HepG2 (cell line): ENCODE measurements at regions not wholly inside any gene's neighbourhood (a gene's known extent, or its start where the extent isn't known, plus 50 kb on each side); places are given as distances from the start of the nearest gene placed in this dataset.

Source experiments
- BRD4 ChIP-seq: sonication (generic); formaldehyde crosslinking; IDR thresholded peaks from 2 replicates; pipeline ENCODE4 v1.4.0; 2020; ENCODE audit warnings: missing genetic modification reagents
- CTCF ChIP-seq: sonication (generic); formaldehyde crosslinking; IDR thresholded peaks from 2 replicates; pipeline ENCODE4 v1.5.0; 2020; ENCODE audit warnings: mild to moderate bottlenecking, missing genetic modification reagents, moderate library complexity
- DNMT3B ChIP-seq: conservative IDR thresholded peaks from 2 replicates; pipeline ENCODE4 v1.6.1; 2016; ENCODE audit warnings: missing biosample characterization, control low read depth
- HMG20A ChIP-seq: IDR thresholded peaks from 2 replicates; pipeline ENCODE4 v1.6.1; 2016; ENCODE audit warnings: borderline replicate concordance
- KLF15 ChIP-seq: sonication (generic); formaldehyde crosslinking; IDR thresholded peaks from 2 replicates; pipeline ENCODE4 v1.8.1; 2023; ENCODE audit warnings: borderline replicate concordance, mild to moderate bottlenecking, inconsistent platforms, missing genetic modification reagents, mixed read lengths
- MYC ChIP-seq: sonication (generic); formaldehyde crosslinking; IDR thresholded peaks from 2 replicates; pipeline ENCODE4 v1.9.0; 2021; ENCODE audit warnings: missing genetic modification reagents, borderline replicate concordance
- POLR2A ChIP-seq, 2 experiments: IDR thresholded peaks; 2 replicates each; pipeline ENCODE4 v1.6.1; 2011; ENCODE audit warnings: low read depth in 2 of 2, low read length in 2 of 2, mild to moderate bottlenecking in 1 of 2, moderate library complexity in 1 of 2; ENCODE audit not compliant: insufficient read depth in 1 of 2
- RAD21 ChIP-seq: fragments of 450-650 bp; formaldehyde crosslinking; IDR thresholded peaks from 2 replicates; pipeline ENCODE4 v1.5.0; 2020; ENCODE audit warnings: mild to moderate bottlenecking
- ZFP62 ChIP-seq: sonication (generic); formaldehyde crosslinking; IDR thresholded peaks from 2 replicates; pipeline ENCODE4 v1.4.0; 2020; ENCODE audit warnings: missing genetic modification reagents
- ZNF230 ChIP-seq: sonication (generic); formaldehyde crosslinking; IDR thresholded peaks from 2 replicates; pipeline ENCODE4 v1.4.0; 2020; ENCODE audit warnings: mild to moderate bottlenecking, missing genetic modification reagents
- ZNF589 ChIP-seq: sonication (generic); formaldehyde crosslinking; conservative IDR thresholded peaks from 2 replicates; pipeline ENCODE4 v1.8.0; 2022; ENCODE audit warnings: mild to moderate bottlenecking, moderate library complexity, missing genetic modification reagents
- ZNF777 ChIP-seq: sonication (generic); formaldehyde crosslinking; IDR thresholded peaks from 2 replicates; pipeline ENCODE4 v1.4.0; 2020; ENCODE audit warnings: missing genetic modification reagents

- no peak for TF ChIP-seq ZNF230 (CRISPR knock-in tag)
- TF ChIP-seq RAD21: no peak
- no peak for TF ChIP-seq BRD4 (CRISPR knock-in tag)
- TF ChIP-seq ZNF777 (CRISPR knock-in tag): no peak
- TF ChIP-seq ZNF589 (CRISPR knock-in tag): no peak
- TF ChIP-seq CTCF: no peak
- TF ChIP-seq POLR2A (IDR thresholded peaks at IDR 0.05; ENCODE audit: insufficient read depth in 1 of 2, low read depth in 2 of 2, low read length in 2 of 2): no peak
- TF ChIP-seq HMG20A (CRISPR knock-in tag): no peak
- TF ChIP-seq MYC (CRISPR knock-in tag): no peak
- no peak for TF ChIP-seq ZFP62
- no peak for TF ChIP-seq DNMT3B (CRISPR knock-in tag)
- TF ChIP-seq KLF15 (CRISPR knock-in tag): no peak
These were observed 1314.0 kb downstream of the PCDH19 start for GRCh38 chrX:99095965-99096635.
